ENCODE measurements at regions not wholly inside any gene's neighbourhood (a gene's known extent, or its start where the extent isn't known, plus 50 kb on each side); places are given as distances from the start of the nearest gene placed in this dataset.

- Histone ChIP-seq H3K79me1 (ENCODE audit: low read depth, low read length) (no peaks in the 10 kb centered on the region), H3K18ac (ENCODE audit: extremely low read depth, low read length) (no peak overlapping the region), H2BK5ac (ENCODE audit: low read depth, low read length) (no peak overlapping the region), H3K23me2 (ENCODE audit: low read depth, low read length) (peaks cover 12% of the 10 kb centered on the region; the same call in 1 of the 2 replicates), H3K4me1 (replicated peaks in 1 of 4; ENCODE audit: control insufficient read depth in 3 of 4, insufficient read depth in 4 of 4, low read length in 3 of 4) (peaks cover 6 to 19% (median 12%) of the 10 kb centered on the region in 4 experiments), H3K56ac (replicated peaks; ENCODE audit: insufficient read length, low read depth, low read length) (no peak overlapping the region), H3K14ac (ENCODE audit: insufficient read length) (no peak overlapping the region), H2AFZ (ENCODE audit: low read length) (no peak overlapping the region), H2BK12ac (ENCODE audit: low read depth, low read length) (no peak overlapping the region), H3K4me3 (ENCODE audit: extremely low read depth in 1 of 4, insufficient read depth in 2 of 4, low read depth in 3 of 4, low read length in 4 of 4) (no peak overlapping the region), H2AK5ac (ENCODE audit: low read depth, low read length) (no peak overlapping the region), H3K4me2 (ENCODE audit: insufficient read depth in 1 of 2, low read depth in 2 of 2, low read length in 2 of 2) (no peak overlapping the region), H4K8ac (ENCODE audit: extremely low read depth, insufficient read depth, low read length) (peak overlapping the region; percentile 17; the same call in 1 of the 2 replicates), H4K20me1 (replicated peaks in 1 of 2; ENCODE audit: control insufficient read depth in 1 of 2, insufficient read depth in 2 of 2, low read length in 2 of 2) (no peaks in the 10 kb centered on the region), H3K4ac (replicated peaks; ENCODE audit: insufficient read length, low read depth, low read length) (no peak overlapping the region), H3K27me3 (replicated peaks in 1 of 4; ENCODE audit: control insufficient read depth in 3 of 4, extremely low read depth in 1 of 4, insufficient read depth in 3 of 4, low read length in 3 of 4) (peaks cover 0 to 5% (median 0%) of the 10 kb centered on the region in 4 experiments; a peak in 4 of 7 replicates), H2BK15ac (ENCODE audit: low read length) (no peak overlapping the region), H3K9me3 (ENCODE audit: insufficient read depth in 2 of 2, low read depth in 1 of 2, low read length in 1 of 2) (no peaks in the 10 kb centered on the region), H3K9ac (replicated peaks in 1 of 4; ENCODE audit: extremely low read depth in 1 of 4, low read depth in 3 of 4, low read length in 3 of 4) (no peak overlapping the region), H2BK20ac (ENCODE audit: low read length) (no peak overlapping the region), H3K27ac (ENCODE audit: low read depth, low read length) (no peak overlapping the region), H4K5ac (ENCODE audit: insufficient read length, low read depth, low read length) (no peak overlapping the region), H4K91ac (replicated peaks; ENCODE audit: insufficient read length, low read length) (no peak overlapping the region), H2BK120ac (replicated peaks; ENCODE audit: low read depth, low read length) (no peak overlapping the region), H3K79me2 (ENCODE audit: control insufficient read depth in 1 of 2, insufficient read depth in 2 of 2, low read length in 2 of 2) (no peaks in the 10 kb centered on the region), H3K23ac (ENCODE audit: insufficient read length) (no peak overlapping the region), H3K36me3 (ENCODE audit: control insufficient read depth in 2 of 4, insufficient read depth in 4 of 4, low read length in 3 of 4) (no peaks in the 10 kb centered on the region)
- ChIA-PET POLR2A (ENCODE audit: partially characterized antibody) (interaction anchor here (0.9 kb wide), 1 partner anchor 20 kb away, joined by 3 read pairs; no protein-coding TSS in a partner anchor), CTCF (ENCODE audit: partially characterized antibody) (interaction anchor here (1.3 to 2.0 kb wide), 3 partner anchors 8 to 41 kb away, joined by 3 to 4 read pairs (median 4); no protein-coding TSS in a partner anchor)
- FAIRE-seq (no peak), DNase-seq (ENCODE audit: low read depth in 1 of 2, low spot score in 2 of 2) (no peak)
- WGBS, 2 experiments (ENCODE audit: extremely low coverage in 1 of 2, insufficient coverage in 1 of 2, insufficient read length in 1 of 2, insufficient replicate concordance in 2 of 2, low coverage in 1 of 2, low lambda C conversion rate in 2 of 2, missing lambda C conversion rate in 1 of 2), result 100% methylated on average over 2 of the region's 2 CpGs; no CpG with 5 or more reads in 1 of the 2 experiments
- TF ChIP-seq ATF3 (IDR thresholded peaks at IDR 0.05; ENCODE audit: insufficient read depth, low read depth, low read length) (no peak), EGR1 (IDR thresholded peaks at IDR 0.05; ENCODE audit: borderline replicate concordance, low read depth, low read length) (no peak)
Observed at GRCh38 chr15:70447521-70447920, 315.8 kb downstream of the UACA start.

Measured in H1 (cell line).